Testis (tissue), 2 donors: ENCODE measurements at regions not wholly inside any gene's neighbourhood (a gene's known extent, or its start where the extent isn't known, plus 50 kb on each side); places are given as distances from the start of the nearest gene placed in this dataset.

Experiments used
- DNase-seq: peaks from one replicate; pipeline ENCODE4 v3.0.0-alpha.2; 2019
- H3K27ac ChIP-seq, 2 donors: fragments of 200-600 bp; sonication (generic); one replicate each; pipeline ENCODE4 v1.5.1; 2019
- H3K27me3 ChIP-seq: fragments of 200-600 bp; sonication (generic); one replicate; pipeline ENCODE4 v1.5.1; 2019
- H3K36me3 ChIP-seq: fragments of 200-600 bp; sonication (generic); one replicate; pipeline ENCODE4 v1.5.1; 2017; ENCODE audit warnings: low read depth; ENCODE audit errors: missing control alignments
- H3K4me1 ChIP-seq: fragments of 200-600 bp; sonication (generic); one replicate; pipeline ENCODE4 v1.5.1; 2019
- H3K4me3 ChIP-seq, 2 donors: fragments of 200-600 bp; sonication (generic); one replicate each; pipeline ENCODE4 v1.5.1; 2017 to 2019
- H3K9me3 ChIP-seq: fragments of 200-600 bp; sonication (generic); one replicate; pipeline ENCODE4 v1.5.1; 2017
- POLR2A ChIP-seq: fragments of 450-650 bp; IDR thresholded peaks from one replicate; pipeline ENCODE4 v1.6.1; 2017; ENCODE audit warnings: antibody characterized with exemption, mild to moderate bottlenecking, moderate library complexity
- whole genome bisulfite sequencing, 2 donors: methylation state at CpG; one replicate each; pipeline ENCODE4 v1.1.5; 2018; 5-methylcytosine and 5-hydroxymethylcytosine counted together
- intact Hi-C: fragments of 100-400 bp; cut with DNase I; formaldehyde crosslinking; loops from one replicate; pipeline ENCODE4 v1.15.1; 2023; ENCODE audit warnings: low total_unique reads
- TF ChIP-seq, protein P1 (sequence below), 3 experiments: fragments of 450-650 bp in 2 of 3; fragments of 200-600 bp in 1 of 3; sonication (generic) in 1 of 3; IDR thresholded peaks; one replicate each; pipeline ENCODE4 v1.5.1; 2016 to 2019; ENCODE audit warnings: antibody characterized with exemption in 3 of 3, mild to moderate bottlenecking in 2 of 3, moderate library complexity in 1 of 3

DNA sequence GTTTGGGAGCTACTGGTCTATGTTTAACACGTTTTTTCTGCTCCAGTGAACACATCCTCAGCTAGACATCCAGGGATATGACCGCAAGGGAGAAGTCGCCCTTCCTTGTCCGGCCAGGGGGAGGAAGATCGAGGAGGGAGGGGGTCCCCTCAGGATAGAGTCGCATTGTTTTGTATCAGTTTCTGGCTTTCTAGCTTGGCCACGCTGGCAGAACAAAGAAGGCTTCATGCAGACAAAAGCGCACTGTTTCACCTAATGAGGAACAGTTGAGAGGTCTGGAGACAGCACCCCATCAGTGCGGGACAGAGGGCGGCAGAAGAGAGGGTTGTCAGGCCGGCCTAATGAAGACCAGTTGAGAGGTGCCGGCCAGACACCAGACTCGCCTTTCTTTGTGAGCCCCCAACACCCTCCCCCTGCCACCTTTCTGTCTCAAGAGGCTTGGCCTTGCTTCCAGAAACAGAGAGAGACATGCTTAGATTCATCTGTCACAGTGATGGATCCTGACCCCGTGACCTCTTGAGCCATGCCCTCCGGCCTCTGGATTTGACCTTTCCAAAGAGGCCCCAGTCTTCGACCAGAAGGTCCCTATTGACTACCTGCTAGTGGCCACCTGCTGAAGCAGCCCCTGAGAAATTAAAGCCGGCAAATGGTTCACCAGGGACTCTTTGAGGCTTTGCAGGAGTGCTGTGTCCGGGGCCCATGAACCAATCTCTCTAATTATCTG is 254.7 kb upstream of the TBX3 start:
- 67 to 76% methylated on average over 18 of the region's 18 CpGs for whole genome bisulfite sequencing, 2 donors
- no peak overlapping the region for H3K27ac ChIP-seq
- intact Hi-C loops = no loop called here
- no peaks in the 10 kb centered on the region for H3K27me3 ChIP-seq
- no peaks in the 10 kb centered on the region for H3K36me3 ChIP-seq
- H3K9me3 ChIP-seq = no peaks in the 10 kb centered on the region
- TF ChIP-seq, protein P1, sequence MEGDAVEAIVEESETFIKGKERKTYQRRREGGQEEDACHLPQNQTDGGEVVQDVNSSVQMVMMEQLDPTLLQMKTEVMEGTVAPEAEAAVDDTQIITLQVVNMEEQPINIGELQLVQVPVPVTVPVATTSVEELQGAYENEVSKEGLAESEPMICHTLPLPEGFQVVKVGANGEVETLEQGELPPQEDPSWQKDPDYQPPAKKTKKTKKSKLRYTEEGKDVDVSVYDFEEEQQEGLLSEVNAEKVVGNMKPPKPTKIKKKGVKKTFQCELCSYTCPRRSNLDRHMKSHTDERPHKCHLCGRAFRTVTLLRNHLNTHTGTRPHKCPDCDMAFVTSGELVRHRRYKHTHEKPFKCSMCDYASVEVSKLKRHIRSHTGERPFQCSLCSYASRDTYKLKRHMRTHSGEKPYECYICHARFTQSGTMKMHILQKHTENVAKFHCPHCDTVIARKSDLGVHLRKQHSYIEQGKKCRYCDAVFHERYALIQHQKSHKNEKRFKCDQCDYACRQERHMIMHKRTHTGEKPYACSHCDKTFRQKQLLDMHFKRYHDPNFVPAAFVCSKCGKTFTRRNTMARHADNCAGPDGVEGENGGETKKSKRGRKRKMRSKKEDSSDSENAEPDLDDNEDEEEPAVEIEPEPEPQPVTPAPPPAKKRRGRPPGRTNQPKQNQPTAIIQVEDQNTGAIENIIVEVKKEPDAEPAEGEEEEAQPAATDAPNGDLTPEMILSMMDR (IDR thresholded peaks at IDR 0.05) = no peak
- TF ChIP-seq POLR2A = no peak
- DNase-seq = peak; percentile 74
- no peak overlapping the region for H3K4me3 ChIP-seq
- peaks cover 3% of the 10 kb centered on the region for H3K4me1 ChIP-seq

DNA sequence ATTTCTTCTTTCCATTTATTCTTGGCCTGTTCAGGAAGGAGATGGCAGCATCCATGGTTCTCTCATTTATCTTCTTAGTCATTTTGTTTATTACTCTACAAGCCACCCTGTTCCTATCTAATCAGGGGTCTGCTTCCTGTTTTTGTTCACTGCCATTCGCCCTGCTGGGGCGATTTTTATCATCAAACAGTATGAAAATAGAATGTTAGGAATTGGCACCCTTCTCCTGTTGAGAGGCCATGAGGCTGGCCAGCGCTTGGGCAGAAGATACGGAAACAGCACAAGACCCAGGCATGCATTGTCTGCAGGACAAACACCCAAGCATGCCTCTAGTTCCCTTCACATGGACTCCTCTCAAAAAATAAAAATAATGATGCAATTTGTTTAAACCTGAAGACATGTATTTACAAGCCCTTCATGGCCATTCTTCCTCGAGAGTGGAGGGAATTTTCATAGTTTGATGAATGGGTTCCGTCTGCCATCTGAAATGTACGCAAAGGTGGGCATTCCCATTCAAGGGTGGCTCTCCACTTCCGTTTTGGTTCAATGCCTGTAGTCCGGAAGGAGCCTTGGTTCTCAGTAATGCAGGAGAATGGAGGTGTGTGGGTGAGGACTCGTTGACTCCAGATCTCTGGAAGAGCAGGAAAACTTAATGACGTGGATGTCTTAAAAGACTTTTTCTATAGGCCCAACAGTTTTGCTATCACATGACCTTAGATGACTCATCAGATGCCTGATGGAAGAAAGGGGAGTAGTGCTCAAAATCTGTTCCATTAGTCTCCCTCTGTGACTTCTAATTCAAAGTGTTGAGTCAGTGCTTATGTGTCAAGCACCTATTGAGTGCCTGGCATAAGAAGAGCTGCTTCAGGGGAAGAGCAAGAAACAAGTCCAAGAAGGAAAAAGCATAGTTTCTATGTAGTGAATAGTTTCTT is 252.4 kb upstream of the TBX3 start:
- H3K36me3 ChIP-seq = no peaks in the 10 kb centered on the region
- TF ChIP-seq, protein P1 (IDR thresholded peaks at IDR 0.05) = no peak
- no peak for TF ChIP-seq POLR2A
- no peak overlapping the region for H3K4me3 ChIP-seq
- H3K4me1 ChIP-seq = peaks cover 3% of the 10 kb centered on the region
- WGBS, 2 donors = 75% methylated on average over 11 of the region's 11 CpGs
- intact Hi-C loops = no loop called here
- no peak for DNase-seq
- no peaks in the 10 kb centered on the region for H3K9me3 ChIP-seq
- no peaks in the 10 kb centered on the region for H3K27me3 ChIP-seq
- H3K27ac ChIP-seq = no peak overlapping the region

DNA sequence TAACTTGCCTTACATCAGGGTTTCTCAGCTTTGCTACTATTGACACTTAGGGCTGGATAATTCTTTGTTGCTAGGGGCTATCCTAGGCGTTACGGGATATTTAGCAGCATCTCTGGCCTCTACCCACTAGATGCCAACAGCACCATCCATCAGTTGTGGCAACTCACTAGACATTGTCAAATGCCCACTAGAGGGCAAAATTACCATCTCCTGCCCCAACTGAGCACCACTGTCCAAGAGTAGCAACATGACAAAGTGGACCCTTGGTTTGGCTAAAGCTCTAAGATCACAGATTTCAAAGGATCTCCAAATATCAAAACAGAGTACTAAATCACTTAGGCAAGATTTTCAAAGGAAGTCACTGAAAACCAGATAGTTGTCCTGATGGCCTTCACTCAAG is 251.7 kb upstream of the TBX3 start:
- Histone ChIP-seq H3K9me3 (no peaks in the 10 kb centered on the region), H3K27ac (no peak overlapping the region), H3K36me3 (no peaks in the 10 kb centered on the region), H3K27me3 (no peaks in the 10 kb centered on the region), H3K4me3 (no peak overlapping the region), H3K4me1 (peaks cover 3% of the 10 kb centered on the region)
- intact Hi-C loops = no loop called here
- TF ChIP-seq, protein P1 (IDR thresholded peaks at IDR 0.05) = peak in 2 of 3 experiments; percentile 8 to 17
- no peak for TF ChIP-seq POLR2A
- WGBS, 2 donors = 69 to 100% methylated on average over 2 of the region's 2 CpGs
- DNase-seq = no peak

DNA sequence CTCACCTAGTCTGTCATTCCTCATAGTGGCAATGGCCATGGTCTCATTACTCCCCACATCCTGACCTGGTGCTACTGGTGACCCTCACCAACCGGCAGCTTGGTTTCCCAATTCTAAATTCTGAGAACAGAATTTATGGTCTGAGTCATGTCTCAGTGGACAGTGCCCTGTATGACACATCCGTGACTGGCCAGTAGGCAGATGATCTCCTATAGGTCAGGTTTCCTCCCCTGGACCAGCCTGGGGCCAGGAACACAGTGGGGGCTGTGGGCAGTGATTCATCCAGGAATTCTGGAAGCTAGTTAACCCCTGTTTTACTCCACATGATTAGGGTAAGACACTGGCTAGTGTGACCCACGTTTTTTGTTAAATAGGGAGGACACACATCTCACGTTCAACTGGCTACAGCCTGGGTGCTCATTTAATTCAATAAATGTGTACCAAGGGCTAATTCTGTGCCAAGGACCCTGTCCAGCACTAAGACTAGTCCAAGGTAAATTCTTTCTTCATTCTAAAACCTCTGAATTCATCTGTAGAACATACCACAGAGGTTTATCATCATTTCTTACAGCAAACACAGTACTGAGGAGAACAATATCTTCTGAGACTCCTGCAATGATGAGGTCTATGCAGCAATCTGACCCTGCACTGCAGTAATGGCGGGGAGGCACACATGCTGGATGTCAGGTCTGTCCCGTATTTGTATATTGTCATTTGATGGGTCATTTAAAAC is 249.6 kb upstream of the TBX3 start:
- no peaks in the 10 kb centered on the region for H3K4me1 ChIP-seq
- no peaks in the 10 kb centered on the region for H3K9me3 ChIP-seq
- DNase-seq = no peak
- intact Hi-C loops = no loop called here
- 82 to 86% methylated on average over 6 of the region's 6 CpGs for WGBS, 2 donors
- no peak overlapping the region for H3K4me3 ChIP-seq
- TF ChIP-seq POLR2A = no peak
- TF ChIP-seq, protein P1 (IDR thresholded peaks at IDR 0.05) = no peak
- no peak overlapping the region for H3K27ac ChIP-seq
- H3K36me3 ChIP-seq = no peaks in the 10 kb centered on the region
- no peaks in the 10 kb centered on the region for H3K27me3 ChIP-seq
